ENCODE measurements at regions not wholly inside any gene's neighbourhood (a gene's known extent, or its start where the extent isn't known, plus 50 kb on each side); places are given as distances from the start of the nearest gene placed in this dataset.

DNA sequence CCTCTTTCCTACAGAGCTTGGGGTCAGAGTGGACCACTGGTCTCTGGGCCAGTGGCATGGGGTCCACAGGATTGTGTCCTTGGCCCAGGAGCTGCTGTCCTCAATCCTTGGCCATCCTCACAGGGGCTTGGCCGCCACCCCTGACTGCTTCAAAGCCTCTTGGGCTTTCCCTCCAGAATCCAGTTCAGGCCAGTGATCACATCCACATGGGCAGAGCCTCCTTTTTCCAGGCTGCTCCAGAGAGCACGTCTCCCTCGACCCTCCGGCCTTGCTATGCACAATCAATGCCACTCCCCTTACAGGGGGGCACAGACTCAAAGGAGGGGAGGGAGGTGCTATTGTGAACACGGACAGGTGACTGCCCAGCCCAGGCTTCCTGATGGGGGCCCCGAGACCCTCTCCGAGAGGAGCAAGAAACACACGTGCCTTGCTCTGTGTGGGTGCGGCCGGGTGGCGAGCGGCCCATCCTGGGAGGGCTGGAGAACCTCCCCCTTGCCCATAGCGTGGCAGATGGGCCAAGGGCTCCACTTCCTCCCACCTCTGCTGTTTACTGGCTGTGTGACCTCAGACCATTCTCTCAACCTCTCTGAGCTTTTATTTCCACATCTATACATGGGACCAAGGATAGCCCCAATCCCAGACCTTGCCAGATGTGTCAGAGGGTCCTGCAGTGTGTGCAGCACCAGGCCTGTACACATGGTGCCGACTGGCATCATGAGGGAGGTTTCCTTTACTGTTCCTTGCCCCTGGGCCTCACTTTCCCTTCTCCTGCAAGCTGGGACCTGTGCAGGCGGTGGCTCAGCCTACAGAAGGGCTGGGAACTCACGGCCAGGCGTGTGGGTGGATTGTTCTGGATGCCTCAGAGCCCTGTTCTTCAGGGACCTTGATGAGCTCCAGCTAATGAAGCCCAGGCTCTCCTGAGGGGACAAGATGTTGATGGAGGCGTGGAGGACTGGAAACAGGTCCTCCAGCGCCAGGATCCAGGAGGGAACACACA is 229.0 kb upstream of the GSE1 start:
- Histone ChIP-seq H3K27ac (ENCODE audit: low read depth, low read length) (no peak overlapping the region), H3K4me3 (ENCODE audit: low read depth, low read length) (no peak overlapping the region), H3K27me3 (ENCODE audit: control insufficient read depth, insufficient read depth, low read length) (peaks cover 3% of the 10 kb centered on the region), H3K9me3 (ENCODE audit: control insufficient read depth, insufficient read depth, low read length) (no peaks in the 10 kb centered on the region), H3K36me3 (ENCODE audit: control insufficient read depth, insufficient read depth, low read length) (peaks cover 11% of the 10 kb centered on the region), H3K4me1 (ENCODE audit: control insufficient read depth, insufficient read depth, low read length) (peaks cover 52% of the 10 kb centered on the region)
- 89% methylated on average over 15 of the region's 19 CpGs for WGBS (ENCODE audit: insufficient coverage)
- DNase-seq (ENCODE audit: low read depth in 4 of 6, low spot score in 6 of 6), result no peak

DNA sequence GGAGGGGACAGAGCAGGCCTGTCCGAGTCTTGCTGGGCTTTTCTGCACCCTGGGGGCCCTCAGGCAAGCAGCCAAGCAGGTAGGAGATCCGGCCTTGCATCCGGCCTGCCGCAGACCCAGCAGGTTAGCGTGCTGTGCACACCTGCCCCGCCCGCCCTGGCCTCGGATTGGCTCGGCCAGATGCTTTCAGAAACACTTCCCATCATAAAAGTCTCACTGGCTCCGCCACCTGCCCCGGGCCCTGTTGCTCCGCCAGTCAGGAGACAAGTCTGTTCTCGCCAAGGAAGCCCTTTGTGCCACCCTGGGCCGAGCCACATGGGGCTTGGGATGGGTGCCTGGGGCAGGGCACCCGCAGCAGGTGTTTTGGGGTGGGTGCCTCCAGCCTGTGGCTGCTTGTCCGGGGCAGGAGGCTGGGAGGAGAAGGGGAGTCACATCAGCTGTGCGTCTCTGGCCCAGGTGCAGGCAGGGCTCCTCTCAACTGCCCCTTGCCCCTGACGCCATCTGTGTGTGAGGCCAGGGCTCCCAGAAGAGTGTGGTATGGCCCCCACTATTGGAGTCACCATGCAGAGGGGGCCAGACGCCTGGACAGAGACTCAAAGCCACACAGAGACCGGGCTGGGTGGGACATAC is 228.2 kb upstream of the GSE1 start:
- no peaks in the 10 kb centered on the region for H3K9me3 ChIP-seq (ENCODE audit: control insufficient read depth, insufficient read depth, low read length)
- peaks cover 3% of the 10 kb centered on the region for H3K27me3 ChIP-seq (ENCODE audit: control insufficient read depth, insufficient read depth, low read length)
- H3K27ac ChIP-seq (ENCODE audit: low read depth, low read length), result no peak overlapping the region
- H3K4me3 ChIP-seq (ENCODE audit: low read depth, low read length), result no peak overlapping the region
- peaks cover 48% of the 10 kb centered on the region for H3K4me1 ChIP-seq (ENCODE audit: control insufficient read depth, insufficient read depth, low read length)
- H3K36me3 ChIP-seq (ENCODE audit: control insufficient read depth, insufficient read depth, low read length), result peaks cover 7% of the 10 kb centered on the region
- DNase-seq (ENCODE audit: low read depth in 4 of 6, low spot score in 6 of 6), result no peak
- 70% methylated on average over 20 of the region's 20 CpGs for WGBS (ENCODE audit: insufficient coverage)

DNA sequence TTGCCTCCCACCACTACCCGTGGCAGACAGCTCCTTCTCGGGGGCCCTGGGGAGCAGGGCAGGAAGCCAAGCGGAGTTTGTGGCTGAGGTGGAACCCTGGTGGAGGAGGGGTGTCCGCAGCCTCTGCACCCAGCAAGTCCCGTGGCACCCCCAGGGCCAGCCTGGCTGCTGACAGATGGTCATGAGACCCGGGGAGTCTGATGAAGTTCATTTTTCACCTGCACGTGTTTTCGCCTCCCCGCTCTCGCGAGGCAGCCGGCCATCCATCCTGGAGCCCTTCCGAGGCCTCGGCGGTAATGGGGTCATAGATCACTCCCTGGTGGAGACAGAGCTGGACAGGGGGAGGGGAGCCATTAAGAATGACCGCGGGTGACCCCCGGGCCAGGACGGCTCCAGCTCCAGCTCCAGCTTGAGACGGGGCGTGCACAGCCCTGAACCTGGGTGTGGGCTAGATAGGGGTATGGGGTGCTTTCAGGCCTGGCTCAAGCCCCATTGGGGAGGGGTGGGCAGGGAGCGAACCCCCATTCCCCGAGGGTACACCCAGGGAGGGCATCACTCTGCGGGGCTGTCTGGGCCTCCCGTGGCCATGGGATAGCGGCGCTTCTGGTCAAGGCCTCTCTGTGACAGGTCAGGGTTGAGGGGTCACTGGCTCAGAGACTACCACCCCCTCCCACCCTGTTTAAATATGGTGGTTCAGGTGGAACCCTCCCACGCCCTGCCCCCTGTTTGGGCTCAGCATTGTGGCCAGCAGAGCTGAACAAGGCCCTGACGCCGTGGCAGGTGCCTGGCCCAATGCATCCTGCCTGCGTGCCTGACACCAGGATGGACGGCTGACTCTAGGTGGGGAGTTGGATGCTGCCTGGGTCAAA is 227.4 kb upstream of the GSE1 start:
- Histone ChIP-seq H3K36me3 (ENCODE audit: control insufficient read depth, insufficient read depth, low read length) (peaks cover 7% of the 10 kb centered on the region), H3K27me3 (ENCODE audit: control insufficient read depth, insufficient read depth, low read length) (peaks cover 3% of the 10 kb centered on the region), H3K4me3 (ENCODE audit: low read depth, low read length) (no peak overlapping the region), H3K4me1 (ENCODE audit: control insufficient read depth, insufficient read depth, low read length) (peaks cover 46% of the 10 kb centered on the region), H3K27ac (ENCODE audit: low read depth, low read length) (no peak overlapping the region), H3K9me3 (ENCODE audit: control insufficient read depth, insufficient read depth, low read length) (no peaks in the 10 kb centered on the region)
- WGBS (ENCODE audit: insufficient coverage), result 44% methylated on average over 23 of the region's 32 CpGs
- DNase-seq (ENCODE audit: low read depth in 4 of 6, low spot score in 6 of 6), result peak in 1 of 6 donors; percentile 61

DNA sequence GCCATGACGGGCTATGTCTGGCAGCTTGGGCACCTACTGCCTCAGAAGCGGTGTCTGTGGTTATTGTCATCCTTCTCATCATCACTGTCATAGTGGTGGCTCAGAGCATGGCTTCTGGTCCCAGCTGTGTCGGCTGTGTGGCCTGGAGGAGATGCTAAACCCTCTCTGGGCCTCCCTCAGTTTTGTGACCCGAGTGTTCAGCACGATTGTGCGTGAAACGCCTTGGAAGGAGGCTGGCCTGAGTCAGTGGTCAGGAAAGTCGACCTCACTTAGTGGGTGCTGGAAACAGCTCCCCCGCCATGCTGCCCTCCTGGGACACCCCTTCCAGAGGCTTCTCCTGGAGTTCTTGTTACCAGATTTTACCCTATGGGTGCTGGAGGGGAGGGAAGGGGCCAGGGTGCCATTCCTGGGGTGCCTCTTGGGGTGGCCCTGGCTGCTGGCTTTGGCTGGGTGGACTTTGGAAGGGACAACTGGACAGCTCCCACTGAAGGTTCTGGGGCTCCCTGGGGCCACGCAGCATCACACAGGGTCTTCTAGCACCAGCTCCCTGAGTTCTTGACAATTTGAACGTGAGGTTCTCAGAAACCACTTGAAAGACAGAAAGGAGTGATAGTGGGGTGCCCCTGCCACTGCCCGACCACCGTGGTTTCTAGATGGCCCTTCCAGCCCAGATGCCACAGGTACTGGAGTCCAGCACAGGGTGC is 226.5 kb upstream of the GSE1 start:
- H3K4me1 ChIP-seq (ENCODE audit: control insufficient read depth, insufficient read depth, low read length), result peaks cover 51% of the 10 kb centered on the region

DNA sequence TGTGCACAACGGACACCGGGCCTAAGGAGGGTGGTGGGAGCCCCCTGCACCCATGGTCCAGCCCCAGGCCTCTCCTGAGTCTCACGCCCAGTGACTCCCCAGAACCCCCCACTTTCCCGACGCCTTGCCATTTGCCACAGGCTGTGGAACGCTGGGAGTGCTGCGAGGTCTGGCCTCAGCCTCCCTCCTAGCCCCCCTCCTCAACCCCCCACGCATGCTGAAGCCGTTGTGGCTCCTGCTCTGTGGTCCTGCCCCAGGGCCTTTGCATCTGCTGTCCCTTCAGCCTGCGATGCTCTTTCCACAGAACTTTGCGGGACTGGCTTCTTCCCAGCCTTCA is 226.0 kb upstream of the GSE1 start:
- no peak for DNase-seq (ENCODE audit: low read depth in 4 of 6, low spot score in 6 of 6)
- Histone ChIP-seq H3K36me3 (ENCODE audit: control insufficient read depth, insufficient read depth, low read length) (peaks cover 7% of the 10 kb centered on the region), H3K27ac (ENCODE audit: low read depth, low read length) (no peak overlapping the region), H3K4me3 (ENCODE audit: low read depth, low read length) (no peak overlapping the region), H3K27me3 (ENCODE audit: control insufficient read depth, insufficient read depth, low read length) (peaks cover 3% of the 10 kb centered on the region), H3K9me3 (ENCODE audit: control insufficient read depth, insufficient read depth, low read length) (no peaks in the 10 kb centered on the region), H3K4me1 (ENCODE audit: control insufficient read depth, insufficient read depth, low read length) (peaks cover 49% of the 10 kb centered on the region)
- 97% methylated on average over 11 of the region's 11 CpGs for WGBS (ENCODE audit: insufficient coverage)

More for the DNA sequence above, 226.5 kb upstream of the GSE1 start:
- Histone ChIP-seq H3K27ac (ENCODE audit: low read depth, low read length) (no peak overlapping the region), H3K9me3 (ENCODE audit: control insufficient read depth, insufficient read depth, low read length) (no peaks in the 10 kb centered on the region), H3K27me3 (ENCODE audit: control insufficient read depth, insufficient read depth, low read length) (peaks cover 3% of the 10 kb centered on the region), H3K36me3 (ENCODE audit: control insufficient read depth, insufficient read depth, low read length) (peaks cover 7% of the 10 kb centered on the region), H3K4me3 (ENCODE audit: low read depth, low read length) (no peak overlapping the region)
- DNase-seq (ENCODE audit: low read depth in 4 of 6, low spot score in 6 of 6), result no peak
- 97% methylated on average over 11 of the region's 13 CpGs for WGBS (ENCODE audit: insufficient coverage)

DNA sequence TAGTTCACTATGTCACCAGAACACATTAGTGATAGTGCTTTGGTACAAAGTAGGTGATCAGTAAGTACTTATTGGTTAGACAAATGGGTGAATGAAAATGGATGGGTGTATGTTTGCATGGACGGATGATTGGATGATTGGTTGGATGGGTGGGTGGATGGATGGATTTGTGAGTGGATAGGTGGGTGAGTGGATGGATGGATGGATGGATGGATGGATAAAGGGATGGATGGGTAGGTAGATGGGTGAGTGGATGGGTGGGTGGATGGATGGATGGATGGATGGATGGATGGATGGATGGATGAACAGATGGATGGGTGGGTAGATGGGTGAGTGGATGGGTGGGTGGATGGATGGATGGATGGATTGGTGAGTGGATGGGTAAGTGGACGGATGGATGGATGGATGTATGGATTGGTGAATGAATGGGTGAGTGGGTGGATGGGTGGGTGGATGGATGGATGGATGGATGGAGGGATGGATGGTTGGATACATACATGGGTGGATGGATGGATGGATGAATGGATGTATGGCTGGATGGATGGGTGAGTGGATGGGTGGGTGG is 225.3 kb upstream of the GSE1 start:
- Histone ChIP-seq H3K4me1 (ENCODE audit: control insufficient read depth, insufficient read depth, low read length) (peaks cover 42% of the 10 kb centered on the region), H3K4me3 (ENCODE audit: low read depth, low read length) (no peak overlapping the region), H3K27ac (ENCODE audit: low read depth, low read length) (no peak overlapping the region), H3K36me3 (ENCODE audit: control insufficient read depth, insufficient read depth, low read length) (peaks cover 7% of the 10 kb centered on the region), H3K27me3 (ENCODE audit: control insufficient read depth, insufficient read depth, low read length) (peaks cover 3% of the 10 kb centered on the region), H3K9me3 (ENCODE audit: control insufficient read depth, insufficient read depth, low read length) (no peaks in the 10 kb centered on the region)
- WGBS (ENCODE audit: insufficient coverage), result 100% methylated on average over 2 of the region's 2 CpGs
- no peak for DNase-seq (ENCODE audit: low read depth in 4 of 6, low spot score in 6 of 6)

DNA sequence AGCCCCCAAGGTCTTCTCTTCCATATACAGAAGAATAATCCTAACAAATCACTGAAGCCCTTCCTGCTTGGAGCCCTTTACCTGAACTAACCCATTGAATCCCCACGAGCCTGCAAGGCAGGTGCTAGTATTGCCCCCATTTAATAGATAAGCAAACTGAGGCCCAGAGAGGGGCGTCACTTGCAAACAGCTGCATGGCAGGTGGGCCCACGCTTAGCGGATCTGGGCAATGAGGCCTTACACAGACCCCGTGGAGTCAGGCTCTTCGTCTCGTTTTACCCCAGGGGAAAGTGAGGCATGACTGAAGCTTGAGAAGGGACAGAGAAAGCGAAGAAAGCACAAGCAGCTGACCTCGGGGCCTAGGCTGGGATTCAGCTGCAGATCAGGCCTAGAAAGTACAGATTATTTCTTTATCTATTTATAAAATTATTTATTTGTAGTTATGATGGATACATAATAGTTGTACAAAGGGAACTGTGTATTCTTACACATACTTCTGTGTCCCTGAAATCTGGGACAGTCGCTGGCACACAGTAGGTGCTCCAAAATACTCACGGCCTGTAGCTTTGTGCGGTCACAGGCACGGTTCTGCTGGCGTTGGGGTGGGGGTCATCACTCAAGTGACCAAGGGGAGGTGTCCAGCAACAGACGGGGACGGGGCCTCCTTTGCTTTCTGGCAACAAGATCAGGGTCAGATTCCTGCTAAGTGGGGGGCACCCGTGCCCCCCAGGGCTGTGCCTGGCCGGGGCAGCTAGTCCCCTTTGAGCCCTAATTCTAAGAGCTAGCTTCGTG is 223.2 kb upstream of the GSE1 start:
- Histone ChIP-seq H3K27me3 (ENCODE audit: control insufficient read depth, insufficient read depth, low read length) (peaks cover 3% of the 10 kb centered on the region), H3K4me3 (ENCODE audit: low read depth, low read length) (no peak overlapping the region), H3K4me1 (ENCODE audit: control insufficient read depth, insufficient read depth, low read length) (peaks cover 50% of the 10 kb centered on the region), H3K27ac (ENCODE audit: low read depth, low read length) (no peak overlapping the region), H3K36me3 (ENCODE audit: control insufficient read depth, insufficient read depth, low read length) (peaks cover 5% of the 10 kb centered on the region), H3K9me3 (ENCODE audit: control insufficient read depth, insufficient read depth, low read length) (no peaks in the 10 kb centered on the region)
- no peak for DNase-seq (ENCODE audit: low read depth in 4 of 6, low spot score in 6 of 6)
- WGBS (ENCODE audit: insufficient coverage), result 85% methylated on average over 15 of the region's 19 CpGs

DNA sequence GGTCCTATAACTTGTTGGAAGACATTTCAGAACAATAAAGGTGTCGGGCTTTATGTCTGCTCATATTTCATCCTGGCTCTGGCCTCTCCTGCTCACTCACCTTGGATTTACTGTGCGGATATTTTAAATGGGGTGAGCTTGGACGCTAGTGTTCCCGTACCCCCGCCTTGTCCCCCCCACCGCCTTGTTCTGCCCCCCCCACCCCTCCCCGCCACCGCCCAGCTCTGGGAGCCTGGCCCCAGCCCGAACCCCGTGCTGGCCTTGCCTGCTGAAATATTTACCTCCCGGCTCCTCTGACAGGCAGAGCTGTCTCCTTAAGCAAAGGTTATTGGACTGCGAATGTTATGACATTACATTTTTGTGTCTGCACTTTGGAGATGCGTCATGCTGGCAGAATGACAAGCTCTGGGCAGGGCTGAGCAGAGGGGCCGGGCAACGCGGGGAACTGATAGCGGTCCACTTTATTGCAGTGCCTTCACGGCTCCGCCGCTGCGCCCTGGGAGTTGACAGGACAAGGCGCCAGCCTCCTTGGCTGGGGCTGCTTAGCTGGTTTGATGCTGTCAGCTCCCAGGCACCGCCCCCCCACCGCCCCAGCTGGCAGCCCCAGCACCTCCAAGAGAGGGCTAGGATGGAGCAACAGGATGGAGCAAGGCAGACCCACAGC is 222.5 kb upstream of the GSE1 start:
- Histone ChIP-seq H3K36me3 (ENCODE audit: control insufficient read depth, insufficient read depth, low read length) (no peaks in the 10 kb centered on the region), H3K4me1 (ENCODE audit: control insufficient read depth, insufficient read depth, low read length) (peaks cover 50% of the 10 kb centered on the region), H3K9me3 (ENCODE audit: control insufficient read depth, insufficient read depth, low read length) (no peaks in the 10 kb centered on the region), H3K4me3 (ENCODE audit: low read depth, low read length) (no peak overlapping the region), H3K27ac (ENCODE audit: low read depth, low read length) (no peak overlapping the region), H3K27me3 (ENCODE audit: control insufficient read depth, insufficient read depth, low read length) (no peaks in the 10 kb centered on the region)
- DNase-seq (ENCODE audit: low read depth in 4 of 6, low spot score in 6 of 6), result peak in 2 of 6 donors; percentile 74 to 78
- 26% methylated on average over 15 of the region's 24 CpGs for WGBS (ENCODE audit: insufficient coverage)

All from spinal cord (tissue), 9 donors.